ENCODE measurements at regions not wholly inside any gene's neighbourhood (a gene's known extent, or its start where the extent isn't known, plus 50 kb on each side); places are given as distances from the start of the nearest gene placed in this dataset.

DNA sequence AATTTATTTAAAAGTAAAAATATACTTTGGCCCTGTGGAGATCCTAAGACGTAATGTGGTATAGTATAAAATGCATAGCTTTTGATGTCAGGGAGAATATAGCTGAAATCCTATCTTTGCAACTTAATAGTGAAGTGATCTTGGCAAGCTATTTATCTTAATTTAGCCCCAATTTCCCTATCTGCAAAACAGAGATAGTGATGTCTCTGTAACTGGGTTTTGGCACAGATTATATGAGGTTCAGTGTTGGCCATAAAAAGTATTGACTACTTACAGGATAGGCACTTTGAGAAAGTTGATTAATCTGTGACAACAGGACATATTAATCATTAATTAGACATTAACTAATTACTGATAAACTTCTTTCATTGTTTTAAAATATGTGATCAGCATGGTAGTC is 89.2 kb downstream of the ISL1 start:
- no peak overlapping the region for H3K4me3 ChIP-seq (ENCODE audit: low read depth, low read length)
- ChIA-PET POLR2A (no interaction called here), CTCF (no interaction called here)
- TF ChIP-seq, protein P1, sequence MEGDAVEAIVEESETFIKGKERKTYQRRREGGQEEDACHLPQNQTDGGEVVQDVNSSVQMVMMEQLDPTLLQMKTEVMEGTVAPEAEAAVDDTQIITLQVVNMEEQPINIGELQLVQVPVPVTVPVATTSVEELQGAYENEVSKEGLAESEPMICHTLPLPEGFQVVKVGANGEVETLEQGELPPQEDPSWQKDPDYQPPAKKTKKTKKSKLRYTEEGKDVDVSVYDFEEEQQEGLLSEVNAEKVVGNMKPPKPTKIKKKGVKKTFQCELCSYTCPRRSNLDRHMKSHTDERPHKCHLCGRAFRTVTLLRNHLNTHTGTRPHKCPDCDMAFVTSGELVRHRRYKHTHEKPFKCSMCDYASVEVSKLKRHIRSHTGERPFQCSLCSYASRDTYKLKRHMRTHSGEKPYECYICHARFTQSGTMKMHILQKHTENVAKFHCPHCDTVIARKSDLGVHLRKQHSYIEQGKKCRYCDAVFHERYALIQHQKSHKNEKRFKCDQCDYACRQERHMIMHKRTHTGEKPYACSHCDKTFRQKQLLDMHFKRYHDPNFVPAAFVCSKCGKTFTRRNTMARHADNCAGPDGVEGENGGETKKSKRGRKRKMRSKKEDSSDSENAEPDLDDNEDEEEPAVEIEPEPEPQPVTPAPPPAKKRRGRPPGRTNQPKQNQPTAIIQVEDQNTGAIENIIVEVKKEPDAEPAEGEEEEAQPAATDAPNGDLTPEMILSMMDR (IDR thresholded peaks at IDR 0.05; ENCODE audit: insufficient read depth, low read length, missing control alignments) = no peak
- DNase-seq (ENCODE audit: low read depth, low spot score) = no peak

DNA sequence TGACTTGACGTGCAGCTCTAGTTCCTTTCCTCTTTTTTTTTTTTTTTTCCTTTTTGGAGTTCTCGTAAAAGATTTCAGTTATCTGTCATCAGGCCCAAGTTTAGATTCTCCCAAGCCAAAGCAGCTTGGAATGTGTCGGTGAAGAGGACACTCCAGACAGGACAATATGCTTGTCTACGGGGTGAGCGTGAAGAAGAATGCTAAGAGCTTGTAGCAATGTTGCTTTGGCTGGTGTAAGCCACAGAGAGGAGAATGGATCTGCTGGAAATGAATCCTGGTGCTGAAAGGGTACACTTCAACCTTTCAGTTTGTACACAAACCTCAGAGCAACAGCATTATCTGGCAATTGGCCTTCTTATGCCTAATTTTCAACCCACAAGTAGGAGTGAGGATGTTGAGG is 92.4 kb downstream of the ISL1 start:
- no peak overlapping the region for H3K4me3 ChIP-seq (ENCODE audit: low read depth, low read length)
- POLR2A ChIA-PET = no interaction called here
- TF ChIP-seq, protein P1 (IDR thresholded peaks at IDR 0.05; ENCODE audit: insufficient read depth, low read length, missing control alignments) = no peak
- no peak for DNase-seq (ENCODE audit: low read depth, low spot score)
- CTCF ChIA-PET = no interaction called here

DNA sequence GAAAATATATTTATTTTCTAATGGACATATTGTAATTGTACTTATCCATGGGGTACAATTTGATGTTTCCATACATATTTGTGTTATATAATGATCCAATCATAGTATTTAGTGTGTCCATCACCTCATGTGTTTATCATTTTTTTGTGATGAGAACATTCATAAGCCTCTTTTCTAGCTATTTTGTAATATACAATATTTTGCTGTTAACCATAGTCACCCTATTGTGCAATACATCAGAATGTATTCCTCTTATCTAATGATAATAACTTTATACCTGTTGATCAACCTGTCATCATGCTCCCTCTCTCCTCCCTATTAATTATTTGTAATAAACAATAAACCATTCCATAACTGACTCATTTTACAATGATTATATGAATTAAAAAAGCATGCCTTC is 93.2 kb downstream of the ISL1 start:
- POLR2A ChIA-PET = no interaction called here
- DNase-seq (ENCODE audit: low read depth, low spot score) = no peak
- CTCF ChIA-PET = no interaction called here
- no peak overlapping the region for H3K4me3 ChIP-seq (ENCODE audit: low read depth, low read length)
- TF ChIP-seq, protein P1 (IDR thresholded peaks at IDR 0.05; ENCODE audit: insufficient read depth, low read length, missing control alignments) = no peak

DNA sequence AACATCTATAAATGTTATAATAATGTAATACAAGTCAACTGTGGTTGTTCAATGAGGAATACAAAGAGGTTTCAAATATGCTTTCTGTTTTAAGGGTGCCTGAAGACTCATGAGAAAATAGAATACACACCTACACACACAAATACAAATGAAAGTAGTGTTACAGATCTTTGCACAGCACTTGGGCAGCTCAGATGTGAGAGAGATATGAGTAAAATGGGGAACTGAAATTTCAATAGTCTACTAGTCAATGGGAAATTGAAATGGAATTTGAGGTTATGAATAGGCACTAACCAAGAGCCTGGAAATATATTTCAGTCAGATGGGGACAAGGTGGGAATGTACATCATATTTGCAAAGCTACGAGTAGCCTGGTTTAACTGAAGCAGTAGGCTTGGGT is 96.6 kb downstream of the ISL1 start:
- ChIA-PET CTCF (no interaction called here), POLR2A (no interaction called here)

DNA sequence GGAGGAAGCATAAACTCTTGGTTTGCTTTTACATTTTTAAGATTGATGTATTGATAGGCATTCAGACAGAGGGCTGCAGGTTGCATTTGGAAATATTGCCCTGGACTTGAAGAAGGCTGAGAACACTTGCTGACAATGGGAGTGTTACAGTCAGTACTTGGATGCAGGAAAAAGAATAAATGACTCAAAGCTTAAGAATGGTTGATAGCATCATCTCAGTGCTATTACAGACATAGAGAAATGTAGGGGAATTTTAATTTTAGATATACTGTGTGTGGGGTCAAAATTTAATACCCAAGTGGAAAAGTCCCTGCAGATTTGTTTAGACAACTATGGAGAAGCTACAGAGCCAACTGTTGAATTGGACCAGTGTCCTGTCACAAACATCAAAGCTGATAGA is 101.1 kb downstream of the ISL1 start:
- ChIA-PET CTCF (no interaction called here), POLR2A (no interaction called here)
- TF ChIP-seq, protein P1 (IDR thresholded peaks at IDR 0.05; ENCODE audit: insufficient read depth, low read length, missing control alignments) = no peak
- no peak overlapping the region for H3K4me3 ChIP-seq (ENCODE audit: low read depth, low read length)
- DNase-seq (ENCODE audit: low read depth, low spot score) = no peak

More for the DNA sequence above, 96.6 kb downstream of the ISL1 start:
- TF ChIP-seq, protein P1 (IDR thresholded peaks at IDR 0.05; ENCODE audit: insufficient read depth, low read length, missing control alignments) = no peak
- no peak for DNase-seq (ENCODE audit: low read depth, low spot score)
- no peak overlapping the region for H3K4me3 ChIP-seq (ENCODE audit: low read depth, low read length)

DNA sequence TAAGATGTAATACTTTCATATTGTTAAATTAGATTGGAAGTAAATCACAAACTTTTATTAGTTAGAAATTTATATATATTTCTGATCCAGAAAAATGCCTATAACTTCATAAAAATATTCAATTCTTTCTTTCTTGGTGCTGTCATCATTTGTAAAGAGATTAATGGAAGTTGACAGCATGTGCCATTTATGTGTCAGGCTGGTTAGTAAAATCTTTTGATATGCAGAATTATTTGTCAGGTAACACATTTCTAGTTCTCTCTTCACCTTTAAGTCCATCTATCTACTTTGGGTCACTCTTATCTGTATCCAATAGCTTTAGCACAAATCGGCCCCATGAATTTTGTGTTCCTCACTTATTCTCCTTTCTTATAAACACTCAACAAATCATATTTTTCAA is 102.9 kb downstream of the ISL1 start:
- TF ChIP-seq, protein P1 (IDR thresholded peaks at IDR 0.05; ENCODE audit: insufficient read depth, low read length, missing control alignments) = no peak
- CTCF ChIA-PET = no interaction called here
- H3K4me3 ChIP-seq (ENCODE audit: low read depth, low read length) = no peak overlapping the region

More for the DNA sequence above, 102.9 kb downstream of the ISL1 start:
- no peak for DNase-seq (ENCODE audit: low read depth, low spot score)
- POLR2A ChIA-PET = no interaction called here
